ENCODE measurements at regions not wholly inside any gene's neighbourhood (a gene's known extent, or its start where the extent isn't known, plus 50 kb on each side); places are given as distances from the start of the nearest gene placed in this dataset.
"Not testable (repeated sequence)": the region's sequence is repeated elsewhere in the genome, so short reads cannot be mapped to it uniquely, and the experiment has no call there.

DNA sequence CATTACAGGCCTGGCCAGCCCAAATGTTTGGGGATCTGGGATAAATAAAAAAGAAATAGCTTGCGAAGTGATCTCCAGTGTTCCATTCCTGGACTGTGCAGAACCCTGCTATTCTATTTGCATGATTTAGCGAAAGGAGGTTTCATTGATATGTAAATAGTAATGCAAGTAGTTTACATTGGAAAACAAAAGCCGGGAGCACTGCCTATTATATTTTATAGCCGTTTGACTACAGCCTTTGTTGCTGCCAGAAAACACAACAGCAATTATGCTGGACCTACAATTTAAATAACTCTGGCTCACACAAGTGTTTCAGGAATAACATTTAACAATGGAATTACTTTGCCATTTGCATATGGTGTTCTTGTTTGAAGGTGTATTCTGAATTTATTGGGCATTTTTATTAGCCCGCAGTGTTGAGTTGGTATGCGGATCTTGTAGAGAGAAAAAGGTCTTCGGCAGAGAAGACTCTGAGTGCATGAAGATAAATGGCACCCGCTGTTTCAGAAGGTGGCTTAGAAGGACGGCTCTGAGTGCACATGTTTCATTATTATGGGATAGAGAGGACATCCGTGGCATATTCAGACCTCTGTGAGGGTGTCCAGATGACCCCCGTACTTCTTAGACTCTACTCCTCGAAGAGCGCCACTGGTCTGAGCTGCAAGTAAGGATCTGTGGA is 315.0 kb downstream of the BRD1 start:
- no peak for DNase-seq (ENCODE audit: low read depth in 2 of 2)

DNA sequence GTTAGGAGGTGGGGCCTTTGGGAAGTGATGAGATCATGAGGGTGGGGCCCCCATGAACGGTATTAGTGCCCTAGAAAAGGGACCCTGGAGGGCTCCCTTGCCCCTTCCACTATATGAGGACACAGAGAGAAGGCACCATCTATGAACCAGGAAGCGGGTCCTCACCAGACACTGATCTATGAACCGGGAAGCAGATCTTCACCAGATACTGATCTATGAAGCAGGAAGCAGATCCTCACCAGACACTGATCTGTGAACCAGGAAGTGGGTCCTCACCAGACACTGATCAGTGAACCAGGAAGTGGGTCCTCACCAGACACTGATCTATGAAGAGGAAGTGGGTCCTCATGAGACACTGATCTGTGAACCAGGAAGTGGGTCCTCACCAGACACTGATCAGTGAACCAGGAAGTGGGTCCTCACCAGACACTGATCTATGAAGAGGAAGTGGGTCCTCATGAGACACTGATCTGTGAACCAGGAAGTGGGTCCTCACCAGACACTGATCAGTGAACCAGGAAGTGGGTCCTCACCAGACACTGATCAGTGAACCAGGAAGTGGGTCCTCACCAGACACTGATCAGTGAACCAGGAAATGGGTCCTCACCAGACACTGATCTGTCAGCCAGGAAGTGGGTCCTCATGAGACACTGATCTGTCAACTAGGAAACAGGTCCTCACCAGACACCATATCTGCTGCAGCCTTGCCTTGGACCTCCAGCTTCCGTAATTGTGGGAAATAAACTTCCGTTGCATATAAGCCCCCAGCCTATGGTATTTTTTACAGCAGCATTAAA is 316.1 kb downstream of the BRD1 start:
- not testable (repeated sequence) for DNase-seq (ENCODE audit: low read depth in 2 of 2)

DNA sequence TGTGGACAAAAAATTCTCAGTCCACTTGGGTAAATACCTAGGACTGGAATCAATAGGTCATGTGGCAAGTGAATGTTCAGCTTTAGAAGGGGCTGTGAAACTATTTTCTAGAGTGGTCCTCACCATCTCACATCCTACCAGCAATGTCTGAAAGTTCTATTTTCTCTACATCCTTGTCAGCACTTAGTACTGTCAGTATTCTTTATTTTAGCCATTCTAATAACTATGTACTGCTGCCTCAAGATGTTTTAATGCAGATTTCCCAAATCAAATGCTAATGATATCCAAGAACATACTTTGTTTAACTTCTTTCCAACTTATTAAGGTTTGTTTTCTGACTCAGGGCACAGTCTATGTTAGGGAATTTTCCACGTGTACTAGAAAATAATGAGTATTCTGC is 317.0 kb downstream of the BRD1 start:
- DNase-seq (ENCODE audit: low read depth in 2 of 2) = no peak

- no peak for DNase-seq (ENCODE audit: low read depth in 2 of 2)
Observed at GRCh38 chr22:49509016-49509415, 318.7 kb downstream of the BRD1 start.

- DNase-seq (ENCODE audit: low read depth in 2 of 2) = no peak
Observed at GRCh38 chr22:49508561-49508960, 319.1 kb downstream of the BRD1 start.

DNA sequence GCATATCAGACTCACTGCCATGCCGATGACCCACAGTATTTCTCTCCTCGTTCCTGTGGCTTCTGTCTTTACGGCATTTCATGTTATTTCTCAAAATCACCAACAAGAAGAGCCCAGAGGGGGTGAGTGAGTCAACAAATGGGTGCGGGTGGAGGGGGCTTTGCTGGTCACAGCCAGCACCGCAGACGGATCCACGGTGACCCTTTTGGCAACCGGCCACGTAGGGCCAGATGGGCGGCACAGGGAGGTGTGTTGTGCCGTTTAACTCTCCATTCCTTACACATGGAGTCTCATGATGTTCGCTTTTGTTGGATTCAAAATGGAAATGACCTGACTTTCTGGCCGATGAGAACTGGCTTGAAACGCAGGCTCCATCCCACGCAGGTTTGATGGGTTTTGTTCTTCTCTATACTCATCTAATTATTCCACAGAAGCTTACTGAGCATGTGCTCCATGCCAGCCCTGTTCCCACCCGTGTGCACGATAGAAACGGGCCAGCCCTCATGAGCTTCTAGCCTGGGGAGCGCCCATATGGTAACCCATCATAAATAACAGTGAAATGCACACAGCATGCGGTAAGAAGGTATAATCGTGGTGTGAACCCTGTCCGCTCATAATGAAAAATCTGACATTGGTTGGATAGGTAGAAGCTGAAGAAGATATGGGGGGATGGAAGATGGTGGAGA is 319.9 kb downstream of the BRD1 start:
- no peak for DNase-seq (ENCODE audit: low read depth in 2 of 2)

DNA sequence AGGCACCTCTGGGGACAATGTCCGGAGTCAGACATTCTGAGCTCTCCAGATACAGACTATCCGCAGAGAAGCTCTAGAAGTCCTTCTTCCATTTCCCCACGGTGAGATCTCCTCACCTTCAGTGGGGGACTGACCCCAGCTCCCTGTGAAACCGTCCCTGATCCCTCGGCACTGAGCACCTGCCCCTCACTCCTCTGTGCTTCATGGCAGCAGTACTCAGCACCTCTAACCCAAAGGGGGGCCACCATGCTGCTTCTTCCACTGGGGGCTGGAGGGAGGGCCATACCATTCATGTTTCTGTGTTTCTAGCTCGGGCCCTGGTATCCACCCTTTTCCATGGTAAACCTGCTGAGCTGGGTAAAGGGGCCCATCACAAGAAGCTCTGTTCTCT is 321.7 kb downstream of the BRD1 start:
- no peak for DNase-seq (ENCODE audit: low read depth in 2 of 2)

- DNase-seq (ENCODE audit: low read depth in 2 of 2) = no peak
Observed at GRCh38 chr22:49505337-49506009, 322.2 kb downstream of the BRD1 start.

- DNase-seq (ENCODE audit: low read depth in 2 of 2) = no peak
Observed at GRCh38 chr22:49503896-49504521, 323.7 kb downstream of the BRD1 start.

DNA sequence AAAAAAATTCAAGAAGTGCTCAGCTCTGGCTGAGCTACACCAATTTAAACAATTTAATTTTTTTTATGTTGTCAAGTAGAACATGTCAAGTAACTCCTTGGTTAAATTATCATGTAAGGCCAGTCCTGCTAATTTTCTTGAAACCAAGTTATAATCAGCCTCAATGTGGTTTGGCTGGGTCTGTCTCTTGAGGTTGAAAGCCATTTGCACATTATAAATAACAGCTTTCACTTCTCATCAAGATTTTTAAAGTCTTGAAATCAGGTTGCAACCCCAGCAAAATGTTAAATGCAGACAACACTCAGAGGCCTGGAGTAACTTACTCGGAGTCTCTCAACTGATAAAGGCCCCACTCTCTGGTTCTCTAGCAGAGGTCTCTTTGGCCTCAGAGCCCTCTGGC is 324.4 kb downstream of the BRD1 start:
- DNase-seq (ENCODE audit: low read depth in 2 of 2) = no peak

DNA sequence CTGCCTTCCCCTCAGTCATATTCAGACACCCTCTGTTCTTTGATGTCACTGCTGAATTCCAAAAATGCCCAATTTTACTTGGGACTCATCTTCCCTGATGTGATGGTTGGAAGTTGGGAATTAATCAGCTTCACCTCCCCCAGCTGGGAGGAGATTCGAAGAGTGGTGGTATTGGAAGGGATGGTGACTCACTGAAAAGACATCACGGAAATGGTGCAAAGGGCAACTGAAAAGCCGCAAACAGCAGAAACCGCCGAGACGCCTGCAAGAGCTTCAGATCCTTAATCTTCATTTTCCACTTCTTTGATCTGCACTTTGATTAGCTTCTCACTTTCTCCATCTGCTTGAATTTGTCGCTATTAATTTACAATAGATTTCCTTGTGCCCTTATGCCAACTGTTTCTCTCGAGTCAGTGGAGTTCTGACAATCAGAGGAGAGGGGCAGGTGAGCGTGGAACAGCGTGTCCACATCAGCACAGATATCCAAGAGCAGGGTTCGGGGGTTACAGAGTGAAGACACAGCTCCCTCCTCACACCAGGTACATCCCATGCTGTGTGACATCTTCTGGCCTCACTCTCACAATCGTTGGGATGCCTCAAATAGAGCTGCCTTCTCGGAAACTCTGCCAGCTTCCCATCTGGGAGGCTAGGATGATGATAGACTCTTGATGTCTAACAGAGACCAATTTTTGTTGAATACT is 325.4 kb downstream of the BRD1 start:
- no peak for DNase-seq (ENCODE audit: low read depth in 2 of 2)

DNA sequence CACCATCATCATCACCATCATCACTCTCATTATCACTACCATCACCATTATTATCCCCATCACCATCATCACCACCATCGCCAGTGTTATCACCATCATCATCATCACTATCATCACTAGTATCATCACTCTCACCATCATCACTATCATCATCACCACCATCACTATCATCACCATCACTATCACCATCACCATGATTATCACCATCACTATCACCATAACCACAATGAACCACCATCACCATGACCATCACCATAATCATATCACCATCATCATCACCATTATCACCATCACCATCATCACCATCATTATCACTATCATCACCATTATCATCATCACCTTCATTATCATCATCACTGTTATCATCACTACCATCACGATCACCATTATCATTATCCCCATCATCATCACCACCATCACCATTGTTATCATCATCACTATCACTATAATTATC is 326.7 kb downstream of the BRD1 start:
- no peak for DNase-seq (ENCODE audit: low read depth in 2 of 2)

- no peak for DNase-seq (ENCODE audit: low read depth in 2 of 2)
Observed at GRCh38 chr22:49500076-49500460, 327.6 kb downstream of the BRD1 start.

DNA sequence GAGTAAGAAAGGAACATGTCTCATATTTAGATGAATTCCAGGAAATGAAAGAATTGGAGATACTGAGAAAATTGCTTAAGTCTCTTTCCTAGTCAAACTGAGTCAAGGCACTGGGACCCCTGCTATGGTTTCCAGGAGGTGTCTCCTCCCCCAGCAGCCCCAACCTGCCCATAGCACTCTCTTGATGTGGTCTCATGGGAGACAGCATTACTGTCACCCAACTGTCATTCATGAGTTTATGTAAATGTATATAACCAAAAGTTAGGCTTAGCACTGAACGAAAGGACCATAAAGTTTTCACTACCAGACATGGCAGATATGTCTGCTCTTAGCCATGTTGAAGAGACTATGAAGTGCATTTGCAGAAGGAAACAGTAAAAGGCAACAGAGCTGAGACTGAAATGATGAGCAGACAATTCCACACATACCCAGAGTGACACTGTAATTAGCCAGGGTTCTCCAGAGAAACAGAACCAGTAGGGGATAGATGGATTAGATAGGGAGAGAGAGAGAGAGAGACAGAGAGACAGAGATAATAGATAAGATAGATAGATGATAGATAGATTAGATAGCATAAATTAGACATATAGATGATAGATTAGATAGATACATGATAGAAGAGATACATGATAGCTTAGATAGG is 328.1 kb downstream of the BRD1 start:
- DNase-seq (ENCODE audit: low read depth in 2 of 2) = no peak

DNA sequence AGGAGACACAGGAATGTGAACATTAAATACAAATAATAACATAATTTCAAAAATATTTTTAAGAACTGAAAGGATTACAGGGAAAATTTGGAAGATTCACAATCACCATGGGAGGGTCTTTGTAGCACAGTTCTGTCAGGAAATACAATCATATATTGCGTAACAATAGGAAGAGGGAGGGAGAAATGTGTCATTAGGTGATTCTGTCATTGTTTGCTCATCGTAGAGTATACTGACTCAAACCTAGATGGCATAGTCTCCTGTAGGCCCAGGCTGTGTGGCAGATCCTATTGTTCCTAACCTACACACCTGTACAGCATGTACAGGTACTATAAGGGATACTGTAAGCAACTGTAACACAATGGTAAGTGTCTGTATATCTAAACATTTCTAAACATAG is 330.4 kb downstream of the BRD1 start:
- no peak for DNase-seq (ENCODE audit: low read depth in 2 of 2)

DNA sequence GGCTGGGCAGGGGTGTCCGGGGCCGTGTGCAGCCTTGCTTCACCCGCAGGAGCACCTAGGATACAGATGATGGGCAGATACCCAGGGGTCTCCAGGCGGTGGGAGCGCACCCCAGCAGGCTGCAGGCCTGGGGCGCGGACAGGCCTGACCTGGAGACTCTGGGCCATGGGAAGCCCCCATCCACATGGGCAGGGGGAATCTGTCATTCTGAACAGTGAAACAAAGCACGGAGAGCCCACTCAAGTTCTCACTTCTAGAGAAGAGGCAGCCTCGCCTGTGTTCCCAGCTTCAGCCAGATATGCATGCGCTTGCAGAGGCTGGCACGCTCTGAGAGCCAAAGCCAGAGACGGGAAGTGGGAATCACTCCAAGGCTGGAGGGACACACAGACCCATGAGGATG is 333.1 kb downstream of the BRD1 start:
- no peak for DNase-seq (ENCODE audit: low read depth in 2 of 2)

GRCh38 chr22:49492741-49493251 is 334.9 kb downstream of the BRD1 start:
- DNase-seq (ENCODE audit: low read depth in 2 of 2) = no peak

DNA sequence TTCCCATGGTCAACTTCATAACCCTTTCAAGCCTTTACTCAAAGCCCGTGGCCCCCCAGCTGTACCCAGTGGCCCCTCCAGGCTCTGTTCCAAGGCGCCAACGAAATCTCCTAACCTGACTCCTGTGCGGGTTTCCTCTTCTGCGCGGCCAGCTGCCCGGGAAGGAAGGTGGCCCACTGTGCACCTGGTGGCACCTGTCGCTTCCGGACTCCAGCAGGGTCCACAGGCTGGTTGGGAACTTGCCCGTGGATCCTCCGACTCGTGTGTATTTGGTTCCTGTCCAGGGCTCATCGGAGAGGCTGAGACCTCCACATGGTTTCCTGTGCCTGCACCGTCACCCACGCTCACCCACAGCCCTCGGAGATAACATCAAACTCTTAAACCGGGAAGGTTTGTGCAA is 335.4 kb downstream of the BRD1 start:
- no peak for DNase-seq (ENCODE audit: low read depth in 2 of 2)

DNA sequence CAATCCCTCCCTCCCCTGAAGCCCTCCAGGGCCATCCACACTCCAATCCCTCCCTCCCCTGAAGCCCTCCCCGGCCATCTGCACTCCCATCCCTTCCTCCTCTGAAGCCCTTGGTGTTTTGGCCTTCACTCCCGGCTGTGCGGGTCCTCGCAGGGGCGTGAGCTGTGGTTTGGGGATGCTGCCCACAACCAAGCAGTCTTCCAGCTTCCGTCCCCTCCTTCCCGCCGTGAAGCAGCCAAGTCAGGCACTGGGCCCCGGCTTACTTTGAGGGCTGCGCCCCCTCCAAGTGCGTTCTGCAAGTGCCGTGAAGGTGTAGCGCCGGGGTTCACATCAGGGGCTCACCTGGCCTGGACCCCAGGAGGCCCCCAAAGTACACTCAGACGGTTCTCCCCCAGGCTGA is 335.9 kb downstream of the BRD1 start:
- DNase-seq (ENCODE audit: low read depth in 2 of 2) = no peak

DNA sequence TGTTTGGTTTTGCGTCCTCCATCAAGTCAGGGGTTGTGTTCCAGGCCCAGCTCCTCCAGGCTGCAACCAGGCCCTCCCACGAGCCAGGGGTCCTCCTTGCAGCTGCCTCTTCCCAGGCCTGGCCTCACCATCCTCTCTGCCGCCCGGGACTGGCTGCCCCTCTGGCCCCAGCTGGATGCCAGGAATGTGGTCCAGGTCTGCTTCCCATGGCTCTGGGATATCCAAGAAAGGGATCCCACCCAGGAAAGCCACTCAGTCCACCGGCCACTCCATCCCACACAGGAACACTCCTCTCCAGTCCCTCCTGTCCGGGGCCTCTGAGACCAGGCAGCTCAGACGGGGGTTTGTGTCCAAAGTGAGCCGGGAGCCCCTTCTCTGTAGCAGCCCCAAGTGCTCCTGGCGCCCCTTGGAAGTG is 336.4 kb downstream of the BRD1 start:
- DNase-seq (ENCODE audit: low read depth in 2 of 2) = no peak
